ENCODE measurements at regions not wholly inside any gene's neighbourhood (a gene's known extent, or its start where the extent isn't known, plus 50 kb on each side); places are given as distances from the start of the nearest gene placed in this dataset.

GRCh38 chr13:70357031-70357430 is 248.8 kb upstream of the KLHL1 start:
- no peak for DNase-seq

- DNase-seq, result no peak
Measured at GRCh38 chr13:70353096-70353495, 244.8 kb upstream of the KLHL1 start.

- DNase-seq, result no peak
Measured at GRCh38 chr13:70347947-70348620, 239.8 kb upstream of the KLHL1 start.

DNA sequence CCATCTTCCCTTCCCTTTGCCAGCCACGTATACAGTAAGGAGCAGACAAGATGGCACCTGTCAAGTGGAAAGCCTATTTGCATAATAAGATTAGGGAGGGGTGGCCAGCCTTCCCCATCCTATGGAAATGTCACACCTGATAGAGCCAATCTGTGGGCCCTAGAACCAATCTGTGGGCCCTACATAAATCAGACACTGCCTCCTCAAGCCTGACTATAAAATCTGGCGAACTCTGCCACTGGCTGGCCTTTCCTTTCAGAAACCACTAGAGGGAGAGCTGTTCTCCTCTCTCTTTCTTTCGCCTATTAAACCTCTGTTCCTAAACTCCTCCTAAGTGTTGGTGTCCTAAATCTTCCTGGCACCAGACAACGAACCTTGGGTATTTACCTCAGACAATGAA is 231.5 kb upstream of the KLHL1 start:
- DNase-seq, result no peak

DNA sequence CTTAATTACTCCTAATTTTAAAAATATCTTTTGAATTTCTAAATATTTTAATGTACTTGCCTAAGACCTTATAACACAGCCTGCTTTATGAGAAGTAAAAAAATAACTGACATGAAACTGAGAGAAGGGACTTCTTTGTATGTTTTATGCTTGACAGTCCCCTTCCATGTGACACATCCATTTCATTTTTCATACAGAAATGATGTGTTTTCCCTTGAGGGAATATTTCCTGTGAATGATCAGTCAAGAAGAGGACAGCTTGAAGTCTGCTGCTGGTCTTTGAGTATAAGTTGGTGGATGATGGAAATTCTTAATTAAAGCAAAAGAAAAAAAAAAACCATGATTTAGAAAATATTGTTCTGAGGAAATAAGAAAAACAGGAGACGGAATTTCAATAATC is 230.4 kb upstream of the KLHL1 start:
- DNase-seq, result no peak

DNA sequence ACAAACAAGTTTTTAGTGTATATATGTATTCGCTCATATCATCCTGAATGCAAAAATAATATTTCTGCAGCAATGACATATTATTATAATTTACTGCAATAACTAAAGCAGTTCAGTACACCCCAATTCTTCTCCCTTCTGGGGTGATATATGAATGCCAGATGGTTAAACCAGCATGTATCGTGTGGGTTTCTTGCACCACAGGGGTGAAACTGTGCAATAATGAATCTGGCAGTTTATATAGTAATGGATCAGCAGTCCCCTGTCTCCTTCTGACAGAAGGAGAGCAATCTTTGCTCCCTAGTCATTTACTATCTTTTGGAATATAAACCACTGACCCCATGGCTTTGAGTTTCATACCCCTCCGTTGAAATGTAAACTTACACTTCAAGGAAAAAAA is 228.6 kb upstream of the KLHL1 start:
- no peak for DNase-seq

DNA sequence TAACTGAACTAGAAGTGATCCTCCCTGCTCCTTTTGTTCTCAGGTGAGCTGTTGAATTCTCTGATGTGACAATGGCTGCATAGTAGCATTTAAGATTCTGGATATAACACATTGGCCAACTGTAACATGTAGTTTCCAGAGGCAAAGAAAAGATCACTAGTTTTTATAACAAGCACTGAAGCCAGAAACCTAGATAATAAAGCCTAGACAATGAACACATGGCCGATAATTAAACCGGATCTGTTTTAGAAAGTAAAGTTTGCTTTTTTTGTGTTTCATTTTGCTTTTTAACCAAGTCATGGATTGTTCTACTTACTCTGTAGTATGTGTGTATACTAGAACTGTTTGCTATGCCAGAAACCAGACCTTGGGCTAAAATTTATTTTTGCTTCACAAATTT is 225.5 kb upstream of the KLHL1 start:
- no peak for DNase-seq

- DNase-seq, result no peak
Measured at GRCh38 chr13:70330697-70331361, 222.6 kb upstream of the KLHL1 start.

DNA sequence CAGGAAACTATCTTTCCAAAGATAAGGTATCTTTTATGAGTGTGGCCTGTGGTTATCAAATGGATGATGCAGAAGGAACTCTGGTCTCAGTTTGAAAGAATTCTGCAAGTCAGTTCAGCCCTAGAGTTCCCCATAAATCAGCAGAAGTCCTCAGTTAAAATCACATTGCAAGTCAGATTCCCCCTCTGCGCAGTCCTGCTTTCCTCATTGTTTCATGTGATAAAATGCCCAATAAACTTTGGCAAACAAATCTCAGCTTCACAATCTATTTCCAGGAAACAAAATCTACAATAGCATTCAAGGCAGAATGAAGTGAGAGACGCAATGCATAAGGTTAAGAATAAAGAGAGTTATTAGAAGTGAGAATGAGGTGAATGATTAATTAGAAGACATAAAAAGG is 216.3 kb upstream of the KLHL1 start:
- no peak for DNase-seq

- DNase-seq, result no peak
Measured at GRCh38 chr13:70311191-70311590, 202.9 kb upstream of the KLHL1 start.

DNA sequence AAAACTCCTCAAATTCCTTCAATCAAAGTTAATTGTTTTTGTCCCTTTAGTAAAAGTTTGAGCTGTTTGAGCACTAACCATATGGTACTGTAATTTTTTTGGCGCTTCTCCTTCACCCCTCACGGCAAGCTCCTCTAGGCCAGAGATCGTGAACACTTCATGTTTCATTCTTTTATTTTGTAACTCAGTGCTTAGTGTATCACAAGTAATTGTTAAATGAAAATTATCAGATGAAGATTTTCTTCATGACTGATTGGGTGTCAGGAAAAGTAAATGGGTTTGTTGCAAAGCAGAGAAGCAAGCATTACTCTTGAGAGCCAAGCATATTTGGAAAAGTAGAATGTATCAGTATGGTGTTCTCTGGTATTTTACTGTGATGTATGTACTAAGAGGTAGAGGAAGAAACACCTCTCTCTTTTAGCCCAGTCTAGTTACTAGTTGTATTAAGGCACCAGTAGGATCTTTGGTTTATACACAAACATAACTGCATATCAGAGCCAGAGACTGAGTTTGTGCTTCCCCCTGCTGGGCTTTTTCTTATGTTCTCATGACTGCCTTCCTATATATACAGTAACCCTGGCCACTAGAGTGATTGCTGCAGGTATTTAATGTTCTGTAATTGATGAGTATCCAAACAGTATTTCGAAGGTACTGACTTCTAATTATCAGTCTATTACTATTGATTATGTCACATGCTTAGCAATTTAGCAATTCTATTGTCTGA is 202.3 kb upstream of the KLHL1 start:
- no peak for DNase-seq

- DNase-seq, result no peak
Measured at GRCh38 chr13:70297189-70297616, 189.0 kb upstream of the KLHL1 start.

DNA sequence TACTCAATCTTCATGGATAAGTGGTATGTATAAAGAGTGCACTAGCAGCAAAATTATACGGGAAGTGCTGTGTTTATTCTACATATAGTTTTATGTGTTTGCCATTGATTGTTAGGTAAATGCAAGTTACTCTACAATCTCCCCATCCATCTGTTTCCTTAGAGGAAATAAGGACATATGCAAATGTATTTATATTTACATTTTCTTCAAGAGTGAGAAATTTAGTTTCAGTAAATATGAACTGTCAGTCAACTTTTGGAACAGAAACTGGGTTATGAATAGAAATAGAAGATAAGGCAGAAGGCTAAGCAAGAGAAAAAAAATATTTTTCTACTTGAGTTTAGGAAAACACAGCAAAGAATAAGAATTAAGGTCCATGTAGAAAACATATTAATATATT is 176.1 kb upstream of the KLHL1 start:
- no peak for DNase-seq

GRCh38 chr13:70275841-70276240 is 167.6 kb upstream of the KLHL1 start:
- DNase-seq, result no peak

GRCh38 chr13:70255406-70255991 is 147.2 kb upstream of the KLHL1 start:
- no peak for DNase-seq

- DNase-seq, result no peak
Measured at GRCh38 chr13:70253834-70254233, 145.6 kb upstream of the KLHL1 start.

GRCh38 chr13:70253411-70253810 is 145.2 kb upstream of the KLHL1 start:
- DNase-seq, result no peak

GRCh38 chr13:70249332-70250064 is 141.2 kb upstream of the KLHL1 start:
- no peak for DNase-seq

- no peak for DNase-seq
Measured at GRCh38 chr13:70237131-70237530, 128.9 kb upstream of the KLHL1 start.

- no peak for DNase-seq
Measured at GRCh38 chr13:70235565-70235964, 127.3 kb upstream of the KLHL1 start.

DNA sequence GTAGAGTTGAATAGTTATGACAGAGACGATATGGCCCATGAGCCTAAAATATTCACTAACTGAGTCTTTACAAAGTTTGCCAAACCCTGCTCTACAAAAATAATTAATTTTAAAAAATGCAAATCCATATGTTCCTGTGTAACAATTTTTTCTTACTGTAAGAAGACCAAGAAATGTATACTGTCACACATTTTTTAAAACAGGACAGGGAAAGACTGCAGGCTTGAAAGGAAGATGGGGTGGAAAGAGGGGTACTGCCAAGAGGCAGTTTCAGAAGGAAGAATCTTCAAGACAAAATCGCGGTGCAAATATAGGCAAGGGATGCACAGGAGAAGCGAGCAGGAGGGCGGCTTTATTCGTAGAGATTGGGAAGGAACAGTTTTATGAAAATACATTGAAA is 115.7 kb upstream of the KLHL1 start:
- no peak for DNase-seq

DNA sequence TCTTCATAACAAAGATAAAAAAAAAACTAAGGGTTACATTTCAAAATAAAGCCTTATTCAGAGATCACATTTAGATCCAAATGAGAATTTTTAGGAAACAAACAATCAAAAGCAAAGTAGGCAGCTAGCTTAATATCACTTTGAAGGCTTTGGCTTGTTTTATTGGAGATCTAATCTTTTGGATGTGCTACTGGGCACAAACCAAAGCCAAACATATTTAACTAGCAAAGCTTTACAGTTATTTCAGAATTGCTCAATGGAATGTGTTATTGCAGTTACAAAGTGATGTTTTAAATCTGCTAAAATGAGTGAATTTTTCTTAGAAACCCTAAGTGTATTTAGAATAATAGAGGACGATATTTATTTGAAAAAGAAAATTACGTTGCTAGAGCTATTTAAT is 114.7 kb upstream of the KLHL1 start:
- DNase-seq, result no peak

DNA sequence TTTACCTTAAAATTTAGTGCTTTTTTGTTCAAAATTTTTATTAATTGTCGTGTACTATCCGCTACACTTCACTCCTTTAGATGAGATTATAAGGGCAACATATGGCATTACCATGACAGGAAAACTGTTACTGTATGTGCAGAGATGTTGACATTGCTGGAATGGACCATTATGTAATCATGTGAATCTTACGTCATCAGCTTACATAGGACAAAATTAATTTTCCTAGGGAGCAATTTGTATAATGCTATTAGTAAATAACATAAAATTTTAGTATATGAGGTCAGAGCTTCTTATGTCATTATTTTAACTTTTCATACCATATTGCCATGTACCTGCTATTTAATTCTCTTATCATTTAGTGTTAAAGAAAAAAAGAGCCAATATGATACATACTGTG is 110.4 kb upstream of the KLHL1 start:
- DNase-seq, result no peak
